Hindlimb muscle (tissue), 1 donor: ENCODE measurements at regions not wholly inside any gene's neighbourhood (a gene's known extent, or its start where the extent isn't known, plus 50 kb on each side); places are given as distances from the start of the nearest gene placed in this dataset.
"Not testable (repeated sequence)": the region's sequence is repeated elsewhere in the genome, so short reads cannot be mapped to it uniquely, and the experiment has no call there.

ENCODE experiments used
- DNase-seq: peaks from one replicate; pipeline ENCODE4 v3.0.0-alpha.2; 2013

- DNase-seq: peak; percentile 23
These were observed 213.9 kb upstream of the UBASH3B start for GRCh38 chr11:122441666-122442035.

GRCh38 chr11:122440811-122441665 is 214.5 kb upstream of the UBASH3B start:
- peak; percentile 60 for DNase-seq

- peak; percentile 58 for DNase-seq
These were observed 215.4 kb upstream of the UBASH3B start for GRCh38 chr11:122439866-122440810.

- peak; percentile 12 for DNase-seq
These were observed 219.3 kb upstream of the UBASH3B start for GRCh38 chr11:122436188-122436555.

GRCh38 chr11:122435540-122436187 is 219.9 kb upstream of the UBASH3B start:
- DNase-seq: no peak

- no peak for DNase-seq
These were observed 220.7 kb upstream of the UBASH3B start for GRCh38 chr11:122434786-122435185.

GRCh38 chr11:122430490-122430889 is 225.0 kb upstream of the UBASH3B start:
- DNase-seq: no peak

- DNase-seq: no peak
These were observed 229.4 kb upstream of the UBASH3B start for GRCh38 chr11:122426073-122426472.

GRCh38 chr11:122424636-122425035 is 230.9 kb upstream of the UBASH3B start:
- DNase-seq: peak; percentile 12

- no peak for DNase-seq
These were observed 231.6 kb upstream of the UBASH3B start for GRCh38 chr11:122423886-122424285.

GRCh38 chr11:122423273-122423672 is 232.2 kb upstream of the UBASH3B start:
- DNase-seq: no peak

GRCh38 chr11:122422682-122423081 is 232.8 kb upstream of the UBASH3B start:
- DNase-seq: peak; percentile 34

GRCh38 chr11:122421702-122422101 is 233.8 kb upstream of the UBASH3B start:
- DNase-seq: no peak

GRCh38 chr11:122418032-122418431 is 237.5 kb upstream of the UBASH3B start:
- DNase-seq: no peak

GRCh38 chr11:122414406-122415018 is 241.0 kb upstream of the UBASH3B start:
- no peak for DNase-seq

- no peak for DNase-seq
These were observed 241.8 kb upstream of the UBASH3B start for GRCh38 chr11:122413677-122414076.

GRCh38 chr11:122412581-122412980 is 242.9 kb upstream of the UBASH3B start:
- DNase-seq: no peak

GRCh38 chr11:122406466-122406865 is 249.1 kb upstream of the UBASH3B start:
- DNase-seq: no peak

GRCh38 chr11:122405547-122406341 is 249.8 kb upstream of the UBASH3B start:
- no peak for DNase-seq

- DNase-seq: no peak
These were observed 251.0 kb upstream of the UBASH3B start for GRCh38 chr11:122404571-122404970.

- not testable (repeated sequence) for DNase-seq
These were observed 253.9 kb upstream of the UBASH3B start for GRCh38 chr11:122401581-122401980.

GRCh38 chr11:122399375-122399774 is 256.1 kb upstream of the UBASH3B start:
- no peak for DNase-seq
